GM19043 (cell line): ENCODE measurements at regions not wholly inside any gene's neighbourhood (a gene's known extent, or its start where the extent isn't known, plus 50 kb on each side); places are given as distances from the start of the nearest gene placed in this dataset.

Source experiments
- ATAC-seq: cut with Tn5 transposase; IDR thresholded peaks from one replicate; pipeline ENCODE4 v1.9.1; 2021; ENCODE audit warnings: low read depth; ENCODE audit not compliant: unreplicated experiment

DNA sequence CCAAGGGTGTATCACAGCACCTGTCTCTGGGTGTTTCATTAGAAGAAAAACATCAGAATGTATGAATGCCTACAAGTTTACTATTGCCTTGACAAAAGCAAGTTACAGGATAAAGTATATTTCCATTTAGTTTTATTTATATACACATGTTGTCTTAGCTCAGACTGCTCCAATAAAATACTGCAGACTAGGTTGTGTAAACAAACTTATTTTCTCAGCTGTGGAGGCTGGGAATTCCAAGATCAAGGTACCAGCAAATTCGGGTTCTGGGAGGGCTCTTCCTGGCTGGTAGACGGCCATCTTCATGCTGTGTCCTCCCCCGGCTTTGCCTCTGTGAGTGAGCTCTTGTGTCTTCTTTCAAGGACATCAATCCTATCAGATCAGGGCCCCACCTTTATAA is 77.1 kb upstream of the UNC5B start:
- ATAC-seq: no peak

- no peak for ATAC-seq
These were observed 76.2 kb upstream of the UNC5B start for GRCh38 chr10:71136036-71136721.

DNA sequence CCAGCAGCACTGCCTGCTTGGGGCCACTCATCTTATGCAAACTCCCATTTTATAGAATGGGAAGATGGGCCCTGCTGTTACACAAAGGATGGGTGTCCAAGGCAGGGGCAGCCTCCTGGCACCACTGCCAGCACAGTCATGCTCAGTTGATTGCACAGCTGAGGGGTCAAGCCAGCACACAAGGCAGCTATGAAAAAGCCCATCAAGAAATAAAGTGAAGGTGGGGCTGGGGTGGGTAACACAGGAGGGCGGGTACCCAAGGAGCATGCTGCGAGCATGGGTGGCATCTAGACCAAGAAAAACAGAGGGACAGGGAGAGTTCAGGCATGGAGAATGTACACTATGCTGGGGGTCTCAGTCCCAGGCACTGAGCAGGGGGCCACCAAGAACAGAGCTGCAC is 74.7 kb upstream of the UNC5B start:
- no peak for ATAC-seq

- no peak for ATAC-seq
These were observed 74.1 kb upstream of the UNC5B start for GRCh38 chr10:71138166-71138830.

DNA sequence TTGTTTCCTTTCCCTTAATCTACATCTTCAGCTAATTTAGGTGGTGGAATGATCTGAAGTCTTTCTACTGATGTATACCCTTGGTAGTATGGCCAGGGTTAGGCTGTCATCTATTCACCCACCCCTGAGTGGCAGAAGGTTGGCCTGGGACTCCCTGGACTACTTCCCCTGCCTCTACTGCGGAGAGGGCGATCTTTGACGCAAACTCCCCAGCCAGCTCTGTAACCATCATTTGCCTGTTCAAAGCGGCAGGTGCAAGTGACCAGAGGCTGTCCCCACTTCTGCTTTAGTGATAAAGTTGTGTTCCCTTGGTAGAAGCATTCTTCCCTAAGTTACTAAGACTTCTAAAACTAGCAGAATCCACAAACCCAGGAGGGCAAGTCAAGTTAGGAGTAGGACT is 70.8 kb upstream of the UNC5B start:
- ATAC-seq: no peak

DNA sequence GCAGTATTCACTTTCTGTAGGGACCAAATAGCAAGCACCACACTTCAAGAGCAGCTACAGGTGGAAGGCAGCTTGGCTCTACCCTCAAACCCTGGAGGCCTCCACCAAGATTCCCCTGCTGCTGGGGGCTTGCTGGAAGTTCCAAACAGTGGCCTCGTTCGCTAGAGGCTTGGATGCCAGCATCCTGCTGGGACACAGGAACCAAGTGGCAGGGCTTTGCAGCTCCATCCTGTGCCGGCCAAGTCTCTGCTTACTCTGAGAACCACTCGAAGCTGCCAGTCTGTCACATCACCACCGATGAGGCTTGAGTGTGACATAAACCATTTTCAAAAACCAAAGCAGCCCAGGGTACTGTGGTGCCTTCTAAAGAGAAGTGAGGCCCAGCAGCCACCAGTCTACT is 69.2 kb upstream of the UNC5B start:
- ATAC-seq: no peak

DNA sequence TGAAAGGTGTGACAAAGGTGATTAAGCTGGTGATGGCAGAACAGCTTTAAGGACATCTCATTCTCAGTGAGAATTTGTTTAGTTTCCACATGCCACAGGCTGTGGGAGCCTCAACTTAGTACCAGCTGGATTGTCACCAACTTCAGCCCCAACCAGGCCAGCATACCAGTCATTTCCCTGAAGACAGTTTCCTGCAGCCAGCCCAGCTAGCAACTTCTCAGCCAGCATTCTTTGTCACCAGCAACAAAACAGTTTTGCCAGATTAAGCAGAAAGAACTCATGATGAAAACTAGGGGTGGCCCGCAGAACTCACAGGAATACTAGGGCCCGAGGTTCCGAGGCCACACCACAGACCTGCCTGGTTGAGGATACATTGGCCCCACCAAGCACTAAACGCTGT is 68.8 kb upstream of the UNC5B start:
- ATAC-seq: no peak

GRCh38 chr10:71144824-71145223 is 67.5 kb upstream of the UNC5B start:
- no peak for ATAC-seq

DNA sequence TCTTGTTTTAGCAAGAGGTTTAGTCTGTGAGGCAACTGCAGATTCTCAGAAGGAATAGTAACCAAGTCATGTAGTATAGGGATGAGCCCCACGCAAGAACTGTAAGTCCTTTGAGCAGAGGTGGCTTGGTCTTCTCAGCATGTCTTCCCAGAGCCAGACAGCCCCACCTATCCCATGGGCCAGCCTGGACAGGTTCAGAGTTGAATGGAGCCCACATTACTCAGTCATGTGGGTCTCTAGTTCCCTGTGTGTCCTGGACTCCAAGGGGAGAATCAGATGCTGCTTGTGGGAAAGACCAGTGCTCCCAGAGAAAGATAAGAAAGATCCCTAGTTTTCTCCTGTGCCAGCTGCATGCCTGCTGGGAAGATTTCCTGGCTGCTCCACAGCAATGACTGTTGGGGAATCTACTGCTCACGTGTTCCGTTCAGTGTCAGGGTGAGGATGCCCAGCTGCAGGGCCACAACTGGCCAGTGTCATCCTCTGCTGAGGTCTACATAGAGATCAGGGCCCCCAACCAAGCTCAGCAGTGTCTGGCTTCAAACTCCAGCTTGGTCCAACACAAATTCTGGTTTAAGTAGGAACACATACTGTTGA is 66.9 kb upstream of the UNC5B start:
- no peak for ATAC-seq

DNA sequence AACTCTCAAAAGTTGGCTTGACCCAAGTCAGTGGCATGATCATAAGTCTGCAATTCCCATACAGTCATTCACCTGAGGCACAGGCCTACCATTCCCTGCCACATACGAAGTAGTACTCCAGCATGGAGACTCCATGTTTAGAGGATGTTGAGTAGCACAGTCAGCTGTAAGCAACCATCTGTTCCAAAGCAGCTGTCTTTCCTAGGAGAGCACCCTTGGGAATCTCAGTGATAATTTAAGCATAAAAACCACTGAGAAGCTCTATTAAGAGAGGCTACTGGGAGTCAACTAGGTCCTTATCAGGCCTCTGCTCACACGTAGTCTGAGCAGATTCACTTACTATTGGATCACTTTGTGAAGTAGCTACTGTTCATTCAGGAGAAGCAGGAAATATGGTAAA is 61.6 kb upstream of the UNC5B start:
- ATAC-seq: no peak

- ATAC-seq: no peak
These were observed 60.3 kb upstream of the UNC5B start for GRCh38 chr10:71152043-71152442.

DNA sequence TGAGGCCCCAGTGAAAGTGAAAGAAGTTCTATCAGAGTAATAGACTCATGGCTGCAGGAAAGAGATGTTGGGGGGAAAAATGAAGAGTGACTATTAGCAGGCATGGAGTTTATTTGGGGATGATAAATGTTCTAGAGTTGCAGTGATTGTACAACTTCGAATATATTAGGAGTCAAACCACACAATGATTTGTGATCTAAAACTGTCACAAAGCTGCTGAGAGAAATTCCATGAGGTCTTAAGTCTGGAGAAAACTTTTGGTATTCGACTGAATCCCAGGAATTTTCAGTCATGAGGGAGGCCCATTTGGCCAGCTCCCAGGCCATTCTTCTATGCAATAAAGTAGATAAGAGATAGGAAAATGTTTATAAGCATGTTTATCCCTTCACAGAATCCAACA is 55.9 kb upstream of the UNC5B start:
- no peak for ATAC-seq

- no peak for ATAC-seq
These were observed 54.9 kb upstream of the UNC5B start for GRCh38 chr10:71157435-71157834.

GRCh38 chr10:71158251-71158650 is 54.1 kb upstream of the UNC5B start:
- no peak for ATAC-seq

- no peak for ATAC-seq
These were observed 53.5 kb upstream of the UNC5B start for GRCh38 chr10:71158902-71159301.

DNA sequence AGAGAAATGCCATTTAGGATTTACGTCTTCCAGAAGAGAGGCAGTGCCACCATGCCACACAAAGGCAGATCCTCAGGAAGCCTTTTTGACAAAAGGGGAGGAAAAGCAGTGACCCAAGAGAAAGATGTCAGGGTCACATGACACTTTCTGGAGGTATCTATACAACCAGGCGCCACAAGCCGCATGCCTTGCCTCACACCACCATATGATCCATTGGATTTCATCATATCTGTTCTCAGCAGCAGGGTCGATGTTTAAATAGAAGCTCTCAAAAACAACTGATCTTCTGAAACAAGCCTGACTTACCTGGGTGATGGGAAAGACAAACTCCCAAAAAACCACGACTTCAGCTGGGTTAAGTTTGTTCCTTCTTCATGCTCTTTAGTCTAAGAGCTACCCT is 52.5 kb upstream of the UNC5B start:
- no peak for ATAC-seq

GRCh38 chr10:71161425-71161824 is 50.9 kb upstream of the UNC5B start:
- no peak for ATAC-seq
